Fibroblast of skin of left biceps (primary cell): ENCODE measurements at regions not wholly inside any gene's neighbourhood (a gene's known extent, or its start where the extent isn't known, plus 50 kb on each side); places are given as distances from the start of the nearest gene placed in this dataset.
"Not testable (repeated sequence)": the region's sequence is repeated elsewhere in the genome, so short reads cannot be mapped to it uniquely, and the experiment has no call there.

Experiments used
- DNase-seq, 2 experiments: peaks; one replicate each; pipeline ENCODE4 v3.0.0-alpha.2; 2013; ENCODE audit warnings: low read depth in 2 of 2

DNA sequence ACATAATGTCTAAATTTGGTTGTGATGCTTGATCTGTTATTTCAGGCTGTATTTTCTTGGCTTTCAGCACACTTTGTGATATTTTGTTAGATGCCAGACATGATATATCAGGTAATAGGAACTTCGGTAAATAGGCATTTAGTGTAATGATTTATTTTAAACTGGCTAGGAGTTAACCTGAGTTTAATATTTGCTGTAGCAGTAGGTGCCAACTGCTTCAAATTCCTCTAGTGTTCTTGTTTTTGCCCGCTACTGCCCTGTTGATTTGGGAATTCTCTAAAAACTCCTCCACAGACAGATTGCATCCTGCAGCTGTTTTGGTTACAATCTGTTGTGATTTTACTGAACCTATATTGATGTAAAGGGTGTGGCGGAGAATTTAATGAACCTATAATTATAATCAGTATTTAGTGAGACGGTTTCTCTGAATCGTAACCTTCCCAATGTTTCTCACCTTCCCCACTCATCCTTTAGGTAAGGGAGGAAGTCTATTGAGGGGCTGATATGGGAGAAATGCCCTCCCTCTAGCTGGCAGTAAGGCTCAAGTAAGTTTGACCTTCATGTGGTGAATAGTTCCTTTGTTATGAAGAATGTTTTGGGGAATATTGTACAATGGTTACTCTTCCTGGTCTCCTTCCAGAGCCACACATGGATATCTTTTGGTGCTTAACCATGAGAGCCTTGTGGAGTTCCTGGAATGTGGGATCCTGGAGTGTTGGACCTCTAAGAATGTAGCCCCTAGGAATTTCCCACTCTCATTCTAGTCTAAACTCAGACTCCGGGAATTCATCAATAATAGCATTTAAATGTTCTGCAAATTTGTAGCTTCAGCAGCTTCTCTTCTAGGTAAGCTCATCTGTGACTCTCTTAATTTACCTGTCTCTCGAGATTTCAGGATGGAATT is 634.1 kb downstream of the FSCB start:
- DNase-seq = no peak

DNA sequence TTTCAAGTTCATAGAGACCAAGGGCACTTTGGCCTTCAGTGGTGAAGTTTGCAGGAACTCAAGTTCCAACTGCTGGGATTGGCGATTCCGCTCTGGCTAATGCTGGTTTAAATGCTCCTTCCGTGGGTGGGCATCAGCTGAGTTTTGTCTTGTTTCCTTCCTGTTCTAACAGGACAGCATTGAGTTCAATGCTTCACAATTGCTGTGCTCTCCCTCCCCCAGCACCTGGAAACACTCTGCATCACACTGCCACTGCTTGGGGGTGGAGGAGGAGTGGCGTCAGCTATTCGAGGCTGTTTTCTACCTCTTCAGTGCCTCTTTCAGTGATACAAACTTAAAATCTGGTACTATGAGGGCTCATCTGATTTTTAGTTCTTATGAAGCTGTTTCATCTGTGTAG is 634.9 kb downstream of the FSCB start:
- DNase-seq = no peak

DNA sequence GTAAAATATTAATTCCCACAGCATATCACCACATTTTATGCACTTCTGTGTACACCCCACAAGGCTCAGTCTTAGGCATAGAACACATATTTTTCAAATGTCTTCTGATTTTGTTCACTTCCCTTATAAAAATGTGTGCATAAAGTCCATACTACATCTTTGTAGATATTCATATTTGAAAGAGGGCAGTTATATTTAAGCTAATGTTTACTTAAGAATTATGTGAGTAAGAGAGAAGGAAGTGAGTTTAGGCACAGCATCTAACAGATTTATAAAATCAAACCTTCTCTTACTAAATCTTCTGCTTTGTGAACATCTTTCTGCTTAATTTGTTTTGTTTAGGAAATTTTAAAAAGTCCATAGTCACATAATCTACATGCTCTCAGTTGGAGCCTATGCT is 648.1 kb downstream of the FSCB start:
- no peak for DNase-seq

DNA sequence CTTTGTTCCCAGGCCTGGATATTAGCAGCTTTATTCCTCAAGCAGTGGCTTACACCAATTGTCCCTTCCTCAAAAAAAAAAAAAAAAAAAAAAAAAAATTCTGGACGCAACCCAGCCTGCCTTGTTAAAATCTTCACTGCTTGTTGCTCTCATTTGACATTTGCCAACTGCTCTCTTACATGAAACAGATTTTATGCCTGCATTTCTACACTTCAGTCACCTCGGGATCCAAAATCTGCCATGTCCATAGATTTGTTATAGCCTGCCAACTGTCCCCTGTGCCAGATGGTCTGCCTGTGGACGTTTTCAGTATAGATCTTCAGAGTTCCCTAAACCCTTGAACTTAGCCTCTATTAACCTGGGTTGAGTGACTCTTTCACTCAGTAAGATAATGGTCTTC is 651.5 kb downstream of the FSCB start:
- DNase-seq = no peak

DNA sequence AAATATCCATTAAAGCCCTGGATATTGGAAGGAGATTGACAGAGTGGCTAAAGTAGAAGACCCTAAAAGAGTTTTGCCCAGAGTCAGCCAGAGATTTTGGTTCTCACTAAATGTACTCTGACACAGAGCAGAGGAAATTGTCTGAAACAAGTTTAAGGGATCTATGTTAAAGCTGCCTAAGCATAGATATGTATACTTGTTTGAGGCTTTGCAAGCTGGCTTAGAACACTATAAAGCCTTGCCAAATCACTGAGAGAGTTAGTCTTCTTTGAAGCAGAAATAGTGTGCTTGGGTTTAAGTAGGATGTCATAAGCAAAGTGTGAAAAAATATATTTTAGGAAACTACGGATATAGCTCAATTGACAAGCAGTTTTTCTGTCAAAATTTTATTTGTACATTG is 653.5 kb downstream of the FSCB start:
- no peak for DNase-seq

DNA sequence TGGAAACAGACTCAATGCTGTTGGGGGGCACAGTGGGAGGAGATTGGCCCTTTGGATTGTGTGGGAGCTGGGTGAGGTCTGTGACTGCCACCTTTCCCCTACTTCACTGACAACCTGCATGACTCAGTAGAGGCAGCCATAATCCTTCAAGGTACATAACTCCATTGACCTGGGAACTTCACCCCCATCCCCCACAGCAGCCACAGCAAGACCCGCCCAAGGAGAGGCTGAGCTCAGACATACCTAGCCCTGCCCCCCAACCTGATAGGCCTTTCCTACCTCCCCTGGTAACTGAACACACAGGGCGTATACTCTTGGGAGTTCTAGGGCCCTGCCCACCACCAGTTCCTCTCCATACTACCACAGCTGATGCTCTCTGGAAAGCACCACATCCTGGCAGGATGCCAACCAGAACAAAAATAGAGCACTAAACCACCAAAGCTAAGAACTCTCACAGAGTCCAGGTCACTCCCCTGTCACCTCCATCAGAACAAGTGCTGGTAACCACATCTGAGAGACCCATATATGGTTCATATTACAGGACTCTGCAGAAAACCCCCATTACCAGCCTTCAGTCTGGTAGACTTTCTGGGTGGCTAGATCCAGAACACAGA is 703.9 kb downstream of the FSCB start:
- no peak for DNase-seq

DNA sequence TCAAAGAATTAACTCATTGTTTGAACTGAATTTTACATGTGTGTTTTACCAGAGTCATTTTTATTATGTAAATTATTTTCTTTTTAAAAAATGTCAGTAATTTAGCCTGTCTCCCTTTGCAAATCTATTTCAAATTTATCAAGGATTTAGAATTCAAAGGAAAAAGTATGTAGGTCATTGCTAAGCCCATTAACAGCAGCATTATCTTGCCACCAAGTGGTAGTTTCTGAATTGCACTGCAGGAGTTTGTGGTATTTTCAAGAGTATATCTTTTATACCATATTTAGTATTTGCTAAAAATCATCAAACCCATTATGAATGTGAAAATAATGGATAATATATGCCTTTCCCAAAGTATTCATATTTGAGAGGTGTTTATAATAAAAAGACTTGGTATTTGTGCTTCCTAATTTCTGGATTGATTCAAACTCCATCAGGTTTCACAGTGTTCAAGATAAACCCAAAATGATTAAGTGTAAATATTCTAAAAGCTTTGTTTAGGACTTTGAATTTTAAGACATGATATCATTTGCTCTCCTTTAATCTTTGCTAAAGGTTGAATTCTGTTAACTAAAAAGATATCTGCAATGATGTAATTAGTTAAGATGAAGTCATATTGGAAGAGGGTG is 711.4 kb downstream of the FSCB start:
- DNase-seq = no peak

DNA sequence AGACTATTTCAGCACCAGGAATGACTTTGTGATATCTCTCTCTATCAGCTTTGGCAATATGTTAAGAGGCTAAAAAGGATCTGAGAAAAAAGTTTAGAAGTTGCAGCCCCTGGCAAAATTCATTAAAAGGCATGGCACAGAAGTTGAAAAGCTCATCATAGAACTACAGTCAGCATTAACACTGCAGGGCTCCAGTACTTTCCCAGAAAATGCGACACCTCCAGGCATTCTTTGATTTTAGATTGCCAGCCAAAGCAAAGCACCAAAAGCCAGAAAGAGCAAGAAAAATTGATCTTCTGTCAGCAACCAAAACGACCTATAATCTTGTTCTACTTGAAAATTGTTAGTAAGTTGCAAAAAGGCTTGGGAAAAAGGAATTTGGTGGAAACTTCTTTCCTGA is 713.5 kb downstream of the FSCB start:
- DNase-seq = no peak

DNA sequence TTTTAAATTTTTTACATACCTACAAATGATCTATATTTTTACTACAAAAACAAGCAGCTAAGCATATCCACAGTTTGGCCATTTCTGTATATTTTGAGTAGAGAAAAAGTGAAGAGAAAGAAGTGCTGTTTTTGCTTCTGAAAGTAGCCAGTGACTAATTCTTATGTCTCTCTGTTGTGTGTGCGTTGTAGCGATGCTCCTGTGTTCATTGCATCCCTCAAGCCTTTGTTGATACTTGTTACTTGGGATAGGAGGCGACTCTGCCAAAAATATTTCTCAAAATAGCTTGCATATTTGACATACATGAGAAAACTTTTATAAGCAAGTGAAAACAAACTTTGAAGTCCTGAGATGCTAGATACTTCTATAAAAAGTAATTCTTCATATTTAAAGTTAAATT is 714.1 kb downstream of the FSCB start:
- no peak for DNase-seq

DNA sequence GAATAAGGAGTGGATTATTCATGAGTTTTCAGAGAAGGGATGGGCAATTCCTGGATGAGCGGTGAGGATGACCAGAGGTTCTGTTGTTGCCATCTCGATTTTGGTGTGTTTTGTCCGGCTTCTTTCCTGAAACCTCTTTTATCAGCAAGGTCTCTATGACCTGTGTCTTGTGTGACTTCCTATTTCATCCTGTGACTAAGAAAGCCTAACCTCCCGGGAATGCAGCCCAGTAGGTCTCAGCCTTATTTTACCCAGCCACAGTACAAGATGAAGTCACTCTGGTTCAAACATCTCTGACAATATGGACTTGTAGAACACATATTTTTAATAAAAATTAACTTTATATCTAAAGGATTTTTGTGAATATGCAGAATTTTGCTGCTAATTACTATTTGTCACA is 716.4 kb downstream of the FSCB start:
- no peak for DNase-seq

DNA sequence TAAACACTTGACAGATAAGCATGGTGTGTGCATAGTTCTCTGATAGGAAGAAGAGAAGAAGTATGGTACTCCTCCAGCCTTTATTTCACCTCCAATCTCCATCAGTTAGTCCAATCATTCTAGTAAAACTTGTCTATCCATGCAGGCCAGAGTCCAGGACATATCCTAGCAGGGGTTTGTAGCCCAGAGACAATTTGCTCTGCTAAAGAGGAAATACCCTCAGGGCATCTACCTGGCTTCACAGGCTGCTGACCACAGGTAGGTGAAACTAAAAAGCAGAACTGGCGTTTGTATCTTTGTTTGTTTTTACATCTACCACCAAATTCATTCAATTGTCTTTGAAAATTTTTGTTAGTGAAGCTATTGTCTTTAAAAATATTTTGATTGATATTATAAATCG is 717.6 kb downstream of the FSCB start:
- no peak for DNase-seq

DNA sequence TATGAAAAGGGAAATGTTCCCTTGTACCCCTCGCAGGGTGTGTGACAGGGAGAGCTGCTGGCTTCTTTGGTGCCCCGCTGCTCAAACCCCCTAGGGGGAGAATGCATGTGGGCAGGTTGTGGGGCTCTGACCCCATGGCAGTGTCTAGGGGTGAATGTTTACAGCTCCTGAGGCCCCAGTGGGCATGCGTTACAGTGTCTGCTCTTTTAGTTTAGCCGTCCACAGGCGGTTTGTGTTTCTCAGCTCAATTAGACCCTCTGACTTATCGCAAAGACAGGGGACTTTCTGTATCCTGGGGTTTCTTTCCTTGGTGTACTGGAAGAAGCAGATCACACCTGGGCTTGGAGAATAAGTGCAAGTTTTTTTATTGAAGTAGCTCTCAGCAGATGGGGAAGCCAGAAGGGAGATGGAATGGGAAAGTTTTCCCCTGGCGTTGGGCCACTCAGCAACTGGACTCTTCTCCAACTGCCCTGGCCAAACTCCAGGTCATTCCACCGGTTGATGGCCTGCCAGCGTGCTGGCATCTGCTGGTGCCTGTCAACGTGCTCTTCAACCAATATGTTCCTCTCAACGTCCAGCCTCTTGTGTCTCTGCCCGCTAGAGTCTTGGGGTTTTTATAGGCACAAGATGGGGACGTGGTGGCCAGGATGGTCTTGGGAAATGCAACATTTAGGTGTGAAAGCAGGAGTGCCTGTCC is 720.9 kb downstream of the FSCB start:
- DNase-seq = no peak

DNA sequence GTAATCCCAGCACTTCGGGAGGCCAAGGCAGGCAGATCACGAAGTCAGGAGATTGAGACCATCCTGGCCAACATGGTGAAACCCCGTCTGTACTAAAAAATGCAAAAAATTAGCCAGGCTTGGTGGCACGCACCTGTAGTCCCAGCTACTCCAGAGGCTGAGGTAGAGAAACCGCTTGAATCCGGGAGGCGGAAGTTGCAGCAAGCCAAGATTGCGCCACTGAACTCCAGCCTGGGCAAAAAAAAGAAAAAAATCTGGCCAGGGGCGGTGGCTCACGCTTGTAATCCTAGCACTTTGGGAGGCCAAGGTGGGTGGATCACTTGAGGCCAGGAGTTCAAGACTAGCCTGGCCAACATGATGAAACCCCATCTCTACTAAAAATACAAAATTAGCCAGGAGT is 722.7 kb downstream of the FSCB start:
- DNase-seq = not testable (repeated sequence)

DNA sequence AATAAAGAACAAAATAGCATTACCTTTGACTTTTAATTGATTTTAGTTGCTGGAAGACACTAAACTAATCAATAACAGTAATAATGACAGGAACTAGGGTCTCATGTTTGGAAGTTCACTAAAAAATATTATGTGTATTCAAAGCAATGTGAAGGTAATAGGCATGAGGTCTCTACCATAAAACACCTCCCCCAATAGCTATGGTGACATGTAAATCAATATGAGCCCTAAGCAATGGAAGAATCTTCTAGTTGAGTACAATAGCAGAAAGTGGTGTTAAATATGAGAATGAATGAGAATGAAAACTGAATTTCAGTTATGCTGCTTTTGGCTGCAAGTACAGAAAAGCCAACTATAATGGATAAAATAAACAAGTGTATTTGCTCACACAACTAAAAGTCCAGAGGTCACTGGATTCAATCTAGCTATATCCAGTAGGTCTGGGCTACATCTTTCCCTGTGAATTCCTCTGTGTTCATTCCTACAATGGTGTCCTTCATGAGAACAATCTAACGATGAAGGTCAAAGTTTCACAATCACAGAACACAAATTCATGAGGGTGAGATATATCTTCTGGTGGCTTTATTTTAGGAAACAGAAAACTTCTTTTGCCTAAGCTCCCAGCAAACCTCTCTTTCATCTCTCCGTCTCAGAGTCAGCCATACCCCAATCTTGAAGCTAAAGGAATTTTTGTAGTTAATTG is 728.0 kb downstream of the FSCB start:
- no peak for DNase-seq

DNA sequence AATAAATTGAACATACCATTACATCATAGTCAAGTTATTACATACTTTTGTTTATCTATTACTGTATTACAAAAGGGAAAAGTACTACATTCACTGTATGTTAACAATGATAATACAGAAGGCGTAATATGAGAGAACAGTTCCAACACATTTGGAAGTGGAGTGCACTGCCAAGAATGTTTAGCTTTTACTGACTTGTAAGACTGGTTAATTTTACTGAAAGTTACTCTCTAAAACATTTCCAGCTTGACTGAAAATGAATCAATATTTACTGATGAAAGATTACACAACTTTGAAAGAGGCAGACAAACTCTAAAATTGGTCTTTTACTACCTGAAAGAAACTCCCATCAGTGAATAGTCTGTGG is 728.5 kb downstream of the FSCB start:
- no peak for DNase-seq

DNA sequence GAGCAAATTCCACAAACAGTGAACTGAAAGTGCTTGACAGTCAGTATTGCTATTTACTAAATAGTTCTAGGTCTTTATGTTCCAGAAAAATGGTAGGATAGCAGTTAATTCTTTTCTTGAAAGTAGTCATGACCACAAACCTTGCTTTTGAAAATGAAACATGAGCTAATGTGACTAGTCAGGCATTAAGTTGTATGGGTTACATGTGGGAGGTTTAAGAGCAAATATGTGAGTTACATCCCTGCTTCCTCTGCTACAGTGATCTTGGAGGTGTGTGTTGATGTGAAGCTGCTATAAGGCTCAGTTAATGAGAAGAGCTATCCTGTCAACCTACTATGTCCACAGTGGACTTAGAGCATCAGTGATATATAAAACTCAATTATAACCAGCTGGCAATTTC is 741.6 kb downstream of the FSCB start:
- no peak for DNase-seq

DNA sequence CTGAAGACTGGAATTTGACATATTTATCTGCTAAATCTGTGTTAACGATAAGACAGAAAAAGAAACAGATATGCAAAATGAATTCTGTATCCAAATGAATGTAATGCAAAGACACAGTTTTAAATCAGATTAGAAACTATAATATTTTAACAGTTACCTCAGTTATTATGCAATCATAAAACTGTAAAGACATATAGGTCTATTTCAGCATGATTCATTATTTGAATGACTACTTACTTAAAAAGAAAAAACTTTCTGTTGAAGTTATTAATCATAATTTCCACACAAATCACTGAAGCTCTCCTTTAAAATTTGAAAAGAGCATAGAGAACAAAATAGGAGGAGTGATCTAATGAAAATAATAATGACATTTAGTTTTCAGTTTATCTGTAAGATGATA is 742.6 kb downstream of the FSCB start:
- DNase-seq = no peak

DNA sequence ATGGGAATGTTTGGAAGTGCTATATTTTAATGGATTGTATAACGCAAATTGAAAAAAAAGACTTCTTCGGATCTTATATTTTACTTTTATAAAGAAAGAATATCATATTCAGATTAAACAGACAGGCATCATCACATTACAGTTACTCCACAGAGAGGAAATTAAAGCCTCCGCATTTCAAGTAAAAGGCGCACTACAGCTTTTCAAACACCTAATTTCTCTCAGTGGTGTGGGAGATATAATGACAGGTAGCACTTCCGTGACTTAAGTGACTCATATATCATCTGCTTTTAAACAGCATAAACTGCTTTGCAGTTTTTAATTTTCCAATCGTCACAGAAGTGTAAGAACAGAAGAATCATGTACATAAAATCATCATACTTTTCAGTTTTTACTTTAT is 751.4 kb downstream of the FSCB start:
- no peak for DNase-seq

DNA sequence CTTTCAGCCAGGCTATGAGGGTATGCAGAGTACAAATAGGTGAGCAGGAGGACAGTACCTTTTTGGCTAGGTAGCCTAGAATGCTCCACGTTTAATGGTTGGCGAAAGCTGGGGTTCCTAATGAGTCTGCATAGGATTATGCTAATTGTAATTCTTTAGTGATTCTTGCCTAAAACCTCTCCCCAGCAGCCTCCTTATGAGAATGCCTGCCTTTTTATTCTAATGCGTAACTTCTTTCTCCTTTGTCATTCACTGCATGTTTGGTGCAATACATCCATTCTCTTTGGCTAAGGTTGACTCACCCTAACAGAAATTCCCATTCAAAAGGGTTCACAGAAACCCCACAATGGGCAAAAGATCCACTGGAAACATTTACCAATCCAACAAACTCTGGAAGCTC is 752.2 kb downstream of the FSCB start:
- DNase-seq = no peak

DNA sequence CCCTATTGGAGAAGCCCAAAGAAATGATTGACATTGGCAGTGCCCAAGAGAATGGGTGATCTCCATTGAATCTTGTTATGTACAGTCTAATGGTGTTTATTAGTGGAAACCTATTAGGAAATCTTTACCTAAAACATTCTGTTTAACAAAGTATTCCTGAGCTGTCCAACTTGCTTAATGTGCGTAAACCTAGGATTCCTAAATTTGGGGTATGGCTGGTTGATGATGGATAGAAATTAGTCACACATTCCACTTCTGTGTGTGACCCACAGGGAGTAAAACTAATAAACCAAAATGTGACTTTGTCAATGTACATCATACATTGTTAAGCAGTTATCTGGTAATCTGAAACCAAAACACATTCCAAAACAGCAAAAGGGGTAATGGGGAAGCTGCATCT is 761.3 kb downstream of the FSCB start:
- DNase-seq = no peak

DNA sequence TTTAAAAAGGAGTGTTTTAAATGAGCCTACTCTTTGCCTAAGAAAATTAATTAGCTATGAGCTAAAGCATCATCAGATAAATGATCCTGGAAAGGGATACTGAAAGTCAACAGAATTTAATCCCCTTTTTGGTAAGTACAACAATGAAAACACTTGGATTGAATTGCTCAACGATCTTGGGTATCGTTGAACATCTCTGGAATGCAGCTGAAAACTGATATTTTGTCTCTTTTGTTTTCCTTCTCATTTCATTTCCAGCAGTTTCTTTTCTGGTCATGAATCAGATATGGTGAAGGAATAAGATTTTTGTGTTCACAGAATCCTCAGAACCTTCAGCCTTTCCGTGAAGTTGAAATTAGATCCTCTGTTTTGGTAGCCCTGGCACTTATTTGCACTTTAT is 771.2 kb downstream of the FSCB start:
- no peak for DNase-seq

DNA sequence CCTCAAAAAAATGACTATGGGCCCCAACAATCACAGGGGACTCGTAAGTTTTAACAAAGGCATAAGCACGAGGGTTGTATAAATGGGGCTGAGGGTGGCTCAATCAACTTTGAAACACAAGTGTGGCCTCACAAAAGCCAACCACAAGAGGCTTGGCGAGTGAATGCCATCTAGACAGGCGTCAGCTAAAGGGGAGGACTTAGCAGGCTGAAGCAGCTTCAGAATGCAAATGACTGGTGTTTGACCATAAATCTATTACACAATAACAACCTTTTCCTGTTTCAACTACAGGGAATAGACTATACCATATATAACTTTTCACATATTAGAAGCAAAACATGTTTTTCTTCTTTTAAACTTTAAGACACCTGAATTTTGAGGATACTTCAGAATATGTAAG is 777.9 kb downstream of the FSCB start:
- no peak for DNase-seq
